GM21381 (cell line): ENCODE measurements at regions not wholly inside any gene's neighbourhood (a gene's known extent, or its start where the extent isn't known, plus 50 kb on each side); places are given as distances from the start of the nearest gene placed in this dataset.

ENCODE experiments used
- ATAC-seq: cut with Tn5 transposase; IDR thresholded peaks from one replicate; pipeline ENCODE4 v1.9.1; 2021; ENCODE audit warnings: mild to moderate bottlenecking, moderate library complexity; ENCODE audit not compliant: unreplicated experiment

GRCh38 chr9:99607842-99608448 is 213.7 kb upstream of the NR4A3 start:
- no peak for ATAC-seq

DNA sequence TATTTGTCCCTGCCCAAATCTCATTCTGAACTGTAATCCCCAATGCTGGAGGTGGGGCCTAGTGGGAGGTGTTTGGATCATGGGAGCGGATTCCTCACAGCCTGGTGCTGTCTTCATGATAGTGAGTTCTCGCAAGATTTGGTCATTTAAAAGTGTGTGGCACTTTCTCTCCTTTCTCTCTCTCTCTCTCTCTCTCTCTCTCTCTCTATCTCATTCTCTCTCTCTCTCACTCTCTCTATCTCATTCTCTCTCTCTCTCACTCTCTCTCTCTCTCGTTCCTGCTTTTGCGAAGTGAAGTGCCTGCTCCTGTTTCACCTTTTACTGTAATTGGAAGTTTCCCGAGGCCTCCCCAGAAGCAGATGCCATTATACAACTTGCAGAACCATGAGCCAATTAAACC is 207.3 kb upstream of the NR4A3 start:
- ATAC-seq: no peak

- ATAC-seq: no peak
Observed at GRCh38 chr9:99621040-99621439, 200.6 kb upstream of the NR4A3 start.

- ATAC-seq: no peak
Observed at GRCh38 chr9:99622679-99623078, 199.0 kb upstream of the NR4A3 start.

GRCh38 chr9:99623780-99624364 is 197.8 kb upstream of the NR4A3 start:
- ATAC-seq: no peak

- no peak for ATAC-seq
Observed at GRCh38 chr9:99624499-99625233, 197.0 kb upstream of the NR4A3 start.

- no peak for ATAC-seq
Observed at GRCh38 chr9:99626426-99626825, 195.3 kb upstream of the NR4A3 start.

DNA sequence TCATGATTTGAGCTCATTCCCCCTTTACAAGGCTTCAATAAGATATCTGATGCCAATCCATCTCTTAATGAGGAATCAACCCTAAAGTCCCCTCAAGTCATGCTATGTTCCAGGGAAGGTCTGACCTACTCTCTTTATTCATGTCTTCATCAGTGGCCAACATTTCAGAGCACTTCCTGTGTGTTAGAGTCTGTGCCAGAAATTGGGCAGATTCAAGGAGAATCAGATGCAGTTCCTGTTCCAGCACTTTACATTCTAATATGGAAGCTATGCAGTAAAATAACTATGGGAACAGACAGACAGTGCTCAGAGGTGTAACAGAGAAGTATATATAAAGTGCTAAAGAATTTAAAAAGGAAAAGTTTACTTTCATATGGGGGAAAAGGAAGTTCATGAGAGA is 193.4 kb upstream of the NR4A3 start:
- no peak for ATAC-seq

- ATAC-seq: no peak
Observed at GRCh38 chr9:99628849-99629620, 192.7 kb upstream of the NR4A3 start.

GRCh38 chr9:99632349-99633038 is 189.2 kb upstream of the NR4A3 start:
- no peak for ATAC-seq

DNA sequence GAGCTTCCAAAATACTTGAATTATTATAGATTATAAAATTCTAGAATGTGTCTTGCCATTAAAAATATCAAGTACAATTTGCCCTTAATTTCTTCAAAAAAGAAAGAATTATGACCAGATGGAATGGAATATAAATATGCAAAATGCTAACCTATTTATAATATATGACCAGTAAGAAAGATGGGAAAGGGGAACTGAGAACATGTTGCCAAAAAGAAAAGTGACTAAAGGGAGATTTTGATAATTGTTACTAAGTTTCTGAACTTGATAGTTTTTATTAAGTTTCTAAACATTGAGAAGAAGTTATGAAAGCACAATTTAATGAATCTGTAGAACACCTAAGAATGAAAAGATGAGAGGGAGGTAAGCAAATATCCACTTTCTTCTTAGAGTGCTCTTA is 188.4 kb upstream of the NR4A3 start:
- ATAC-seq: no peak

- ATAC-seq: no peak
Observed at GRCh38 chr9:99634186-99634585, 187.5 kb upstream of the NR4A3 start.

DNA sequence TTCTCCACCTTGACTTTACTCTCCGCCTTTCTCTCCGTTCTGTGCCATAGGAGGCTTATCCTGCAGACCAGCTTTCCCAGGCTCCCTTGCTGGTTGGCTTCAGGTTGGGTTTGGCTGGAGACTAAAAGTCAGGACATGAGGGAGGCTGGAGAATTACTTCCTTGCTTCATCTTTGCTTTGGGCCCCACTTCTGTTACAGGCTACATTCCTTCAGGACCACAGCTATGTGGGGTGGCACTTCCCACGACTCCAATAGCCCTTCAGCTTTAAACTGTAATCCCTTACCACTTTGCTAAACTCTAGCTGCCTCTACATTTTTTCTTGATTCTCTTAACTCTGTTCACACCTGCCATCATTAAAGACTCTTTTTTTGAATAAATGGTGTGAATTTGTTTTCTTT is 186.7 kb upstream of the NR4A3 start:
- no peak for ATAC-seq

DNA sequence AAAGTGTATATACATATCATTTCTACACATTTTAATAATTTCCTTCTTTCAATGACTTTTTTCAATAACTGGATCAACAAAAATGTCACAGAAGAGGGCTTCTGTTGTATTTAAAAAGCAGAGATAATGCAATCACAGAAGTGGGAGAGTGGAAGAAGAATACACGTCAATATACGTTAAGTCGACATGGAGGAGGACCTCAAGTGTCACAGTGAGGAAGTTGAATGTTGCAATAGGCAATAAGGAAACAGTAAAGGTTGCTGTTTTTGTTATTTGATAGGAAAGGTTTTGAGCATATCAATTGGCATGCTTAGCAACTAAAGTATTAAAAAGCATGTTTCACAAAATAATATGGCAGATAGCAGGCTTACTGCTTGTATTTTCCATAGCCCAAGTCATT is 184.0 kb upstream of the NR4A3 start:
- ATAC-seq: no peak

- ATAC-seq: no peak
Observed at GRCh38 chr9:99638971-99639370, 182.7 kb upstream of the NR4A3 start.

GRCh38 chr9:99647604-99648003 is 174.1 kb upstream of the NR4A3 start:
- ATAC-seq: no peak

GRCh38 chr9:99650187-99650874 is 171.4 kb upstream of the NR4A3 start:
- ATAC-seq: no peak

GRCh38 chr9:99660191-99660636 is 161.5 kb upstream of the NR4A3 start:
- ATAC-seq: peak; percentile 81

- ATAC-seq: no peak
Observed at GRCh38 chr9:99663297-99663696, 158.4 kb upstream of the NR4A3 start.

GRCh38 chr9:99663856-99664255 is 157.8 kb upstream of the NR4A3 start:
- ATAC-seq: no peak
